ENCODE measurements at regions not wholly inside any gene's neighbourhood (a gene's known extent, or its start where the extent isn't known, plus 50 kb on each side); places are given as distances from the start of the nearest gene placed in this dataset.

GRCh38 chr13:32949820-32950219 lies 66.4 kb upstream of the KL start:
- WGBS, 2 experiments (ENCODE audit: insufficient coverage in 1 of 2, insufficient read length in 1 of 2): 78 to 82% methylated on average over 1 to 2 of the region's 2 CpGs

GRCh38 chr13:32951580-32951979 lies 64.6 kb upstream of the KL start:
- Histone ChIP-seq H3K9me3 (ENCODE audit: control insufficient read depth, low read length) (no peaks in the 10 kb centered on the region), H3K9ac (ENCODE audit: extremely low read depth, low read length, poor library complexity, severe bottlenecking) (no peak overlapping the region), H3K36me3 (ENCODE audit: control insufficient read depth, insufficient read depth, low read length) (no peaks in the 10 kb centered on the region), H3K4me3 (ENCODE audit: low read length) (no peak overlapping the region), H3K4me1 (ENCODE audit: control insufficient read depth, insufficient read depth, low read length) (no peaks in the 10 kb centered on the region), H3K27me3 (ENCODE audit: control insufficient read depth, insufficient read depth, low read length, poor library complexity, severe bottlenecking) (no peaks in the 10 kb centered on the region), H3K27ac (ENCODE audit: low read depth, low read length) (no peak overlapping the region)
- H3K27ac Mint-ChIP-seq: no peak overlapping the region
- H3K27me3 Mint-ChIP-seq (ENCODE audit: insufficient read depth): no peaks in the 10 kb centered on the region
- no peaks in the 10 kb centered on the region for H3K9me3 Mint-ChIP-seq
- 95 to 100% methylated on average over 1 of the region's 1 CpG for WGBS, 2 experiments (ENCODE audit: insufficient coverage in 1 of 2, insufficient read length in 1 of 2)
- H3K4me1 Mint-ChIP-seq: no peaks in the 10 kb centered on the region
- no peak overlapping the region for H3K4me3 Mint-ChIP-seq
- H3K36me3 Mint-ChIP-seq (ENCODE audit: low read depth): no peaks in the 10 kb centered on the region
- TF ChIP-seq CTCF (conservative IDR thresholded peaks at IDR 0.05): no peak
- DNase-seq: no peak

More at GRCh38 chr13:32949820-32950219, 66.4 kb upstream of the KL start:
- Mint-ChIP-seq H3K27ac (no peak overlapping the region), H3K4me3 (no peak overlapping the region), H3K27me3 (ENCODE audit: insufficient read depth) (no peaks in the 10 kb centered on the region), H3K36me3 (ENCODE audit: low read depth) (no peaks in the 10 kb centered on the region), H3K4me1 (no peaks in the 10 kb centered on the region), H3K9me3 (no peaks in the 10 kb centered on the region)
- Histone ChIP-seq H3K36me3 (ENCODE audit: control insufficient read depth, insufficient read depth, low read length) (no peaks in the 10 kb centered on the region), H3K27me3 (ENCODE audit: control insufficient read depth, insufficient read depth, low read length, poor library complexity, severe bottlenecking) (no peaks in the 10 kb centered on the region), H3K27ac (ENCODE audit: low read depth, low read length) (no peak overlapping the region), H3K9me3 (ENCODE audit: control insufficient read depth, low read length) (no peaks in the 10 kb centered on the region), H3K9ac (ENCODE audit: extremely low read depth, low read length, poor library complexity, severe bottlenecking) (no peak overlapping the region), H3K4me1 (ENCODE audit: control insufficient read depth, insufficient read depth, low read length) (no peaks in the 10 kb centered on the region), H3K4me3 (ENCODE audit: low read length) (no peak overlapping the region)
- no peak for TF ChIP-seq CTCF (conservative IDR thresholded peaks at IDR 0.05)
- DNase-seq: no peak

- Mint-ChIP-seq H3K9me3 (no peaks in the 10 kb centered on the region), H3K27me3 (ENCODE audit: insufficient read depth) (no peaks in the 10 kb centered on the region), H3K27ac (no peak overlapping the region), H3K4me3 (no peak overlapping the region), H3K4me1 (peaks cover 10% of the 10 kb centered on the region), H3K36me3 (ENCODE audit: low read depth) (no peaks in the 10 kb centered on the region)
- no peak overlapping the region for H3K9ac ChIP-seq (ENCODE audit: extremely low read depth, low read length, poor library complexity, severe bottlenecking)
- H3K36me3 ChIP-seq (ENCODE audit: control insufficient read depth, insufficient read depth, low read length): no peaks in the 10 kb centered on the region
- DNase-seq: no peak
- no peak overlapping the region for H3K4me3 ChIP-seq (ENCODE audit: low read length)
- peaks cover 7% of the 10 kb centered on the region for H3K9me3 ChIP-seq (ENCODE audit: control insufficient read depth, low read length)
- no peak overlapping the region for H3K27ac ChIP-seq (ENCODE audit: low read depth, low read length)
- 93 to 94% methylated on average over 4 to 5 of the region's 5 CpGs for WGBS, 2 experiments (ENCODE audit: insufficient coverage in 1 of 2, insufficient read length in 1 of 2)
- H3K27me3 ChIP-seq (ENCODE audit: control insufficient read depth, insufficient read depth, low read length, poor library complexity, severe bottlenecking): peaks cover 3% of the 10 kb centered on the region
- no peak for TF ChIP-seq CTCF (conservative IDR thresholded peaks at IDR 0.05)
- H3K4me1 ChIP-seq (ENCODE audit: control insufficient read depth, insufficient read depth, low read length): peaks cover 5% of the 10 kb centered on the region
Observed at GRCh38 chr13:32955881-32956594, 60.2 kb upstream of the KL start.
